GM12872 (cell line): ENCODE measurements at regions not wholly inside any gene's neighbourhood (a gene's known extent, or its start where the extent isn't known, plus 50 kb on each side); places are given as distances from the start of the nearest gene placed in this dataset.

Experiments
- TF ChIP-seq, protein P1 (sequence below): IDR thresholded peaks from 3 replicates; pipeline ENCODE4 v1.5.1; 2011; ENCODE audit warnings: low read depth, mild to moderate bottlenecking, low read length, moderate library complexity; ENCODE audit not compliant: insufficient read depth

DNA sequence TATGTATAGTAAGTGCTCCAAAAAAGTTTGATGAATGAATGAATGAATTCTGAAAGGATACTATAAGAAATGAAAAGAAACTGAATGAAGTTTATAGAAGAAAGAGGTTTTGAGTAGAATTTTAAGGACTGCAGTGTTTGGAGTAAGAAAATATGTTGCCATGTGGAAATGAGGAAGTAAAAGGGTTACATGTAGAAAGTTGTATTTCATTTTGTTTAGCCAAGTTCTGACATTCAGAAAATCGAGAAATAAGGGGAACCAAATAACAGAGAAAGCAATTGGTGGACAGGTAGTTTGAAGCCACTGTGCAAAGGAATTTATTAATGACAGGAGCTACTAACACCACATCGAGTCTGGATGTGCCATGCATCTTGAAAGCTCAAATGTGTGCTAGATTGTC lies 200.7 kb downstream of the SATB1 start:
- TF ChIP-seq, protein P1, sequence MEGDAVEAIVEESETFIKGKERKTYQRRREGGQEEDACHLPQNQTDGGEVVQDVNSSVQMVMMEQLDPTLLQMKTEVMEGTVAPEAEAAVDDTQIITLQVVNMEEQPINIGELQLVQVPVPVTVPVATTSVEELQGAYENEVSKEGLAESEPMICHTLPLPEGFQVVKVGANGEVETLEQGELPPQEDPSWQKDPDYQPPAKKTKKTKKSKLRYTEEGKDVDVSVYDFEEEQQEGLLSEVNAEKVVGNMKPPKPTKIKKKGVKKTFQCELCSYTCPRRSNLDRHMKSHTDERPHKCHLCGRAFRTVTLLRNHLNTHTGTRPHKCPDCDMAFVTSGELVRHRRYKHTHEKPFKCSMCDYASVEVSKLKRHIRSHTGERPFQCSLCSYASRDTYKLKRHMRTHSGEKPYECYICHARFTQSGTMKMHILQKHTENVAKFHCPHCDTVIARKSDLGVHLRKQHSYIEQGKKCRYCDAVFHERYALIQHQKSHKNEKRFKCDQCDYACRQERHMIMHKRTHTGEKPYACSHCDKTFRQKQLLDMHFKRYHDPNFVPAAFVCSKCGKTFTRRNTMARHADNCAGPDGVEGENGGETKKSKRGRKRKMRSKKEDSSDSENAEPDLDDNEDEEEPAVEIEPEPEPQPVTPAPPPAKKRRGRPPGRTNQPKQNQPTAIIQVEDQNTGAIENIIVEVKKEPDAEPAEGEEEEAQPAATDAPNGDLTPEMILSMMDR: no peak

DNA sequence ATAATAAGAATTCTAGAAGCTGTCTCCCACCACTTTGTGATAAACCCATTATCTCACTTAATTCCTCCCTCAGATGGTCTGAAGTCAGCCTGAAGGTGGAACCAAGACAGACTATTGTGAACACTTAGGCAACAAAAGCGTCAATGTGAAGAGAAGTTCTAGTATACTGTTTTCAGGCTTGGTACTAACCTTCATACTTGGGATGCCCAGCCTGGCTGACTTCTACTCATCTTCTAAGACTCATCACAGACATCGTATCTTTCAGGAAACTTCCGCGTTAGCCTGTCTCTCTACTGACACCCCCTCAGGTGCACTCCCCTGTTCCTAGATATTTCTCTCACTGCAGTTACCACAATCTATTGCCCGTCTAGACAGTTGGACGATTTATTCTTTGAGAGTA lies 201.2 kb downstream of the SATB1 start:
- TF ChIP-seq, protein P1: no peak

DNA sequence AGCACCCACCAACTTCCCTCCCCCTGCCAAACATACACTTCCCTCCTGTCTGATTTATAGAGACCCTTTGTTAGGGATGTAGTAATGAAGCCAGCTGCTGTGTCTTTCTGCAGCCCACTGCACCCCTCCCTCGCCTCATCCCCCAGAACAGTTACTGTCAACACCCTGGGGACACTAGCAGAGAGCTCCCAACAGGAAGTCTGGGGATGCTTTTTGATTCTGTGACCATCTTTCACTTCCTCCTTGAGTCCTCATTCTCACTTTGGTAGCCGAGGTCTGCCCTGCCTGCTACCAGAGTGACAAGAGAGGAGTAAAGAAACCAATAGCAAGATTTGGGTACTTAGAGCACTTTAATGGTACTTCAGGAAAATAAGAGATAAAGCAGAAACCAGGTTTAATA lies 201.6 kb downstream of the SATB1 start:
- TF ChIP-seq, protein P1: no peak

DNA sequence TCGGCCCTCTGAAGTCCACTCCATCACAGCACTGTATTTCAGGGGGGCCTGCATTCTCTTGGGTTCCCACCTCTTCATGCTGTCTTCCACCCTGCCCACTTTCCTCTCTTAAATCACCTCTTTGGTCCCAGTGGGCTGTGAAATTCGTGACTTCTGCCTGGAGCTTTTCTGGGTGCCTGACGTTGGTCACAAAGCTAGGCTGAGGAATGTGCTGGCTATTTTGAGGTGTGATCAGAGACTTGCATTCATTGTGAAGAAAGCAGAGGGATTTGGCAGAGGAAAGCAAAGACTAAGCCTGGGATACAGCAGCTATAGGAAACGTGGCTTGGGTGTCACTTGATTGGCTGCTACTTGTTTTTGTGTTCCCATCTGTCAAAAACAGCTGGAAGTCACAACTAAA lies 202.5 kb downstream of the SATB1 start:
- TF ChIP-seq, protein P1: no peak

DNA sequence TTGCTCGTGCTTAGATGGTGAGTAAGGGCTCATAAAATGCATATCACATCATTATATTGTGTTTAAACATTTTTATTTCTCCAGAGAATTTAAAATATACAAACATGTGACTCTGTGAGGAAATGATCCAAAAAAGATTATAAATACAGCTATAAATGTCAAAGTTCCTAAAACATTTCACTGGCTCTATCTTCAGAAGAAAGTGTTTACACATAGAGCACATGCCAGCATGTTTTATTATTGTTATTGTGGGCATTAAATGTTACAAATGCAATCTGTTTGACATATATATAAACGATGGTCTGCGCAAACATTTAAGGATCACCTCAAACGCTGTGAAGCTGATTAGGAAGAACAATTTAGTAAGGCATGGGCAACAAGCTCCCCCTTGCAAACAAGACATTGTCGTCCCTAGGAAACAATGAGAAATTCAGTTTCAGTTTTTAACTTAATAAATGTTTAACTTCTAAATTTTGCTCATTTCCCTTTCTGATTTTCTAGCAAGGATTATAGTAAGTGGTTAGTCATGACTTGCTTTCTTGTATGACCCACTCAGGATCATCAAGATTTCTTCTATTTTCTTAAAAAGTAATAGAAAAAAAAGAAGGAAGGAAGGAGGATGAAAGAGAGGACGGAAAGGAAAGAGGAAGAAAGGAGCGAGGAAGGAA lies 207.5 kb downstream of the SATB1 start:
- TF ChIP-seq, protein P1: no peak

DNA sequence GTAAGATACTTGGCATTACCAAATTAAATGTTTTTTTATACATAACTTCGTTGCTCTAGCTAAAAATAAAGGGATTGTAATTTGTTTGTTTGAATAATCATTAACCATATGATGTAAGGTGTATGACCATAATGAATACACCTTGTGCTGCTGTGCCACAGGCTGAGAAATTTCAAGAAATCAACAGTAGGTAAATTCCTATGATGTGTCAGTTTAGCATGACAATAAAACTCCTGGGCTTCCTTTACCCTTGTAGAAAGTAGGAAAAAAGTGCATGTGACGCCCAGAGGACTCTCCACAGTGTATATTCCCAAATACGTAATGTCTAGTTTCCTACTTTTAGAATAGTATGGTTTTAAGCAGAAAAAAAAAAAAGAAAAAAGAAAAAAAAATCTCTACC lies 208.1 kb downstream of the SATB1 start:
- TF ChIP-seq, protein P1: no peak

DNA sequence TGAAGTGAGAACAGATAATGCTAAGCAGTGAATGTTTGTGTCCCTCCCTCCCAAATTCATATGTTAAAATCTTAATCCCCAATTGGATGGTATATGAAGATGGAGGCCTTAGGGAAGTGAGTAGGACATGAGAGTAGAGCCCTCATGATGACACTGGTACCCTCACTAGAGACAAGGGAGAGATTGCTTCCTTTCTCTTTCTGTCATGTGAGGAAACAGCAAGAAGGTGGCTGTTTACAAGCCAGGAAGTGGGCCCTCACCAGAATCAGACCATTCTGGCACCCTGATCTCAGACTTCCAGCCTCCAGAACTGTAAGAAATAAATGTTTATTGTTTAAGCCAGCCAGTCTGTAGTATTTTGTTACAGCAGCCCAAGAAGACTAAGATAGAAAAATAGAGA lies 209.5 kb downstream of the SATB1 start:
- TF ChIP-seq, protein P1: no peak
